A549 (cell line): ENCODE measurements at regions not wholly inside any gene's neighbourhood (a gene's known extent, or its start where the extent isn't known, plus 50 kb on each side); places are given as distances from the start of the nearest gene placed in this dataset.

Source experiments
- ATAC-seq, 2 experiments: fragments of 200-7000 bp in 1 of 2; fragments of >200 bp in 1 of 2; cut with Nextera tagmentation in 1 of 2; cut with Tn5 transposase in 1 of 2; 3 replicates each; pipeline versions ENCODE4 v1.8.0 to v1.9.1; 2018 to 2020; ENCODE audit warnings: mild to moderate bottlenecking in 1 of 2, moderate library complexity in 1 of 2
- CTCF ChIA-PET: fragments of 300-600 bp; sonication (Branson Sonifier 250); formaldehyde crosslinking; extraction: SDS; loops from one replicate; lab custom pipeline; 2021; ENCODE audit warnings: antibody characterized with exemption, inconsistent platforms; lab: Yijun Ruan, JAX
- POLR2A ChIA-PET: fragments of 350-600 bp; formaldehyde crosslinking; extraction: SDS; loops from one replicate; lab custom pipeline; 2021; ENCODE audit warnings: antibody characterized with exemption, inconsistent platforms; lab: Yijun Ruan, JAX
- DNase-seq, 2 experiments: peaks; one replicate each; pipeline versions ENCODE4 v3.0.0 to v3.0.0-alpha.2; 2011 to 2016; ENCODE audit warnings: low read depth in 1 of 2, low spot score in 1 of 2
- FAIRE-seq: peaks from 2 replicates; lab custom pipeline; 2011; peaks lifted over from hg19 to GRCh38; lab: Jason Lieb, UNC
- H3K27ac ChIP-seq, 2 experiments: fragments of >200 bp; sonication (Bioruptor Twin); formaldehyde crosslinking; 3 replicates each; pipeline ENCODE4 v1.5.1; 2016 to 2017
- H3K4me1 ChIP-seq: fragments of >200 bp; sonication (Bioruptor Twin); formaldehyde crosslinking; 3 replicates; pipeline ENCODE4 v1.6.1; 2016
- H3K4me2 ChIP-seq: fragments of >200 bp; sonication (Bioruptor Twin); formaldehyde crosslinking; 3 replicates; pipeline ENCODE4 v1.6.1; 2016
- H3K4me3 ChIP-seq: fragments of >200 bp; sonication (Bioruptor Twin); formaldehyde crosslinking; 3 replicates; pipeline ENCODE4 v1.5.1; 2016
- H3K9me3 ChIP-seq: fragments of >200 bp; sonication (Bioruptor Twin); formaldehyde crosslinking; 3 replicates; pipeline ENCODE4 v1.6.1; 2016
- BHLHE40 ChIP-seq: IDR thresholded peaks from 2 replicates; pipeline ENCODE4 v1.6.1; 2012; ENCODE audit warnings: low read depth, low read length, inconsistent platforms
- CBX2 ChIP-seq: fragments of 200-600 bp; sonication (generic); IDR thresholded peaks from 2 replicates; pipeline ENCODE4 v1.6.1; 2016; ENCODE audit warnings: low read depth, mild to moderate bottlenecking, borderline replicate concordance
- CBX8 ChIP-seq: fragments of 200-600 bp; sonication (generic); IDR thresholded peaks from 2 replicates; pipeline ENCODE4 v1.6.1; 2016
- CEBPB ChIP-seq, 2 experiments: fragments of >200 bp in 1 of 2; sonication (Bioruptor Twin) in 1 of 2; formaldehyde crosslinking in 1 of 2; IDR thresholded peaks; 2 replicates each; pipeline ENCODE4 v1.6.1; 2012 to 2016
- CHD2 ChIP-seq: fragments of 150-350 bp; IDR thresholded peaks from 2 replicates; pipeline ENCODE4 v1.6.1; 2014; ENCODE audit warnings: low read length; ENCODE audit not compliant: partially characterized antibody
- CHD4 ChIP-seq: fragments of 200-600 bp; sonication (generic); IDR thresholded peaks from 2 replicates; pipeline ENCODE4 v1.6.1; 2016; ENCODE audit warnings: antibody characterized with exemption, mild to moderate bottlenecking, borderline replicate concordance
- E2F6 ChIP-seq: IDR thresholded peaks from 2 replicates; pipeline ENCODE4 v1.6.1; 2012; ENCODE audit warnings: low read depth, borderline replicate concordance
- EHF ChIP-seq: fragments of 250-450 bp; sonication (Bioruptor Pico); IDR thresholded peaks from 2 replicates; pipeline ENCODE4 v1.5.0; 2020; ENCODE audit warnings: mild to moderate bottlenecking
- EHMT2 ChIP-seq: fragments of 200-600 bp; sonication (generic); IDR thresholded peaks from 2 replicates; pipeline ENCODE4 v1.6.1; 2016; ENCODE audit warnings: antibody characterized with exemption, low read depth, mild to moderate bottlenecking, moderate library complexity
- EP300 ChIP-seq, 2 experiments: fragments of >200 bp; sonication (Bioruptor Twin); formaldehyde crosslinking; IDR thresholded peaks; 2 replicates in 1 of 2; 3 replicates in 1 of 2; pipeline ENCODE4 v1.6.1; 2016 to 2017
- HOXB5 ChIP-seq: fragments of 250-450 bp; sonication (Bioruptor Pico); IDR thresholded peaks from 2 replicates; pipeline ENCODE4 v1.5.0; 2020; ENCODE audit warnings: mild to moderate bottlenecking, moderate library complexity
- MAFK ChIP-seq: fragments of 450-650 bp; IDR thresholded peaks from 2 replicates; pipeline ENCODE4 v1.6.1; 2014; ENCODE audit not compliant: partially characterized antibody
- MAX ChIP-seq: IDR thresholded peaks from 2 replicates; pipeline ENCODE4 v1.6.1; 2012
- MAZ ChIP-seq: fragments of 150-350 bp; IDR thresholded peaks from 2 replicates; pipeline ENCODE4 v1.6.1; 2014; ENCODE audit warnings: antibody characterized with exemption, low read depth, low read length, borderline replicate concordance
- NPAS2 ChIP-seq: fragments of 250-450 bp; sonication (Bioruptor Pico); IDR thresholded peaks from 2 replicates; pipeline ENCODE4 v1.8.0; 2022; ENCODE audit warnings: mild to moderate bottlenecking, moderate library complexity, borderline replicate concordance
- PHF8 ChIP-seq: fragments of 200-600 bp; sonication (generic); IDR thresholded peaks from 2 replicates; pipeline ENCODE4 v1.6.1; 2016; ENCODE audit warnings: low read depth, mild to moderate bottlenecking, antibody characterized with exemption, moderate library complexity, borderline replicate concordance
- POLR2AphosphoS2 ChIP-seq: conservative IDR thresholded peaks from 2 replicates; pipeline ENCODE4 v1.6.1; 2012; ENCODE audit warnings: low read length, improper control_type of control experiment, inconsistent platforms
- RAD21 ChIP-seq, 2 experiments: fragments of >200 bp in 1 of 2; sonication (Bioruptor Twin) in 1 of 2; formaldehyde crosslinking in 1 of 2; IDR thresholded peaks in 1 of 2; conservative IDR thresholded peaks in 1 of 2; 2 replicates in 1 of 2; 3 replicates in 1 of 2; pipeline ENCODE4 v1.6.1; 2012 to 2018; ENCODE audit warnings: inconsistent platforms in 1 of 2
- RFX5 ChIP-seq: fragments of 450-650 bp; IDR thresholded peaks from 2 replicates; pipeline ENCODE4 v1.7.1; 2014; ENCODE audit warnings: antibody characterized with exemption, mild to moderate bottlenecking, moderate library complexity
- TFCP2L1 ChIP-seq: fragments of 250-450 bp; sonication (Bioruptor Pico); IDR thresholded peaks from 2 replicates; pipeline ENCODE4 v1.5.0; 2021; ENCODE audit warnings: mild to moderate bottlenecking
- WGBS: methylation state at CpG from one replicate; pipeline ENCODE4 v1.1.6; 2017; ENCODE audit errors: missing lambda C conversion rate; 5-methylcytosine and 5-hydroxymethylcytosine counted together
- TF ChIP-seq, protein P1 (sequence below): fragments of 450-650 bp; IDR thresholded peaks from 2 replicates; pipeline ENCODE4 v1.6.1; 2014; ENCODE audit warnings: antibody characterized with exemption
- TF ChIP-seq, protein P2 (sequence below): fragments of 200-600 bp; sonication (generic); IDR thresholded peaks from 2 replicates; pipeline ENCODE4 v1.6.1; 2016; ENCODE audit warnings: antibody characterized with exemption, mild to moderate bottlenecking, moderate library complexity

- no peak overlapping the region for H3K27ac ChIP-seq
- no peak for TF ChIP-seq MAFK
- TF ChIP-seq EHF (CRISPR knock-in tag): no peak
- no peak for TF ChIP-seq CHD2
- TF ChIP-seq, protein P1, sequence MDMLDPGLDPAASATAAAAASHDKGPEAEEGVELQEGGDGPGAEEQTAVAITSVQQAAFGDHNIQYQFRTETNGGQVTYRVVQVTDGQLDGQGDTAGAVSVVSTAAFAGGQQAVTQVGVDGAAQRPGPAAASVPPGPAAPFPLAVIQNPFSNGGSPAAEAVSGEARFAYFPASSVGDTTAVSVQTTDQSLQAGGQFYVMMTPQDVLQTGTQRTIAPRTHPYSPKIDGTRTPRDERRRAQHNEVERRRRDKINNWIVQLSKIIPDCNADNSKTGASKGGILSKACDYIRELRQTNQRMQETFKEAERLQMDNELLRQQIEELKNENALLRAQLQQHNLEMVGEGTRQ: no peak
- no peak for TF ChIP-seq MAX
- TF ChIP-seq EHMT2: no peak
- TF ChIP-seq RAD21 (conservative IDR thresholded peaks at IDR 0.05 in 1 of 2, IDR thresholded peaks at IDR 0.05 in 1 of 2): no peak
- TF ChIP-seq PHF8: no peak
- TF ChIP-seq, protein P2, sequence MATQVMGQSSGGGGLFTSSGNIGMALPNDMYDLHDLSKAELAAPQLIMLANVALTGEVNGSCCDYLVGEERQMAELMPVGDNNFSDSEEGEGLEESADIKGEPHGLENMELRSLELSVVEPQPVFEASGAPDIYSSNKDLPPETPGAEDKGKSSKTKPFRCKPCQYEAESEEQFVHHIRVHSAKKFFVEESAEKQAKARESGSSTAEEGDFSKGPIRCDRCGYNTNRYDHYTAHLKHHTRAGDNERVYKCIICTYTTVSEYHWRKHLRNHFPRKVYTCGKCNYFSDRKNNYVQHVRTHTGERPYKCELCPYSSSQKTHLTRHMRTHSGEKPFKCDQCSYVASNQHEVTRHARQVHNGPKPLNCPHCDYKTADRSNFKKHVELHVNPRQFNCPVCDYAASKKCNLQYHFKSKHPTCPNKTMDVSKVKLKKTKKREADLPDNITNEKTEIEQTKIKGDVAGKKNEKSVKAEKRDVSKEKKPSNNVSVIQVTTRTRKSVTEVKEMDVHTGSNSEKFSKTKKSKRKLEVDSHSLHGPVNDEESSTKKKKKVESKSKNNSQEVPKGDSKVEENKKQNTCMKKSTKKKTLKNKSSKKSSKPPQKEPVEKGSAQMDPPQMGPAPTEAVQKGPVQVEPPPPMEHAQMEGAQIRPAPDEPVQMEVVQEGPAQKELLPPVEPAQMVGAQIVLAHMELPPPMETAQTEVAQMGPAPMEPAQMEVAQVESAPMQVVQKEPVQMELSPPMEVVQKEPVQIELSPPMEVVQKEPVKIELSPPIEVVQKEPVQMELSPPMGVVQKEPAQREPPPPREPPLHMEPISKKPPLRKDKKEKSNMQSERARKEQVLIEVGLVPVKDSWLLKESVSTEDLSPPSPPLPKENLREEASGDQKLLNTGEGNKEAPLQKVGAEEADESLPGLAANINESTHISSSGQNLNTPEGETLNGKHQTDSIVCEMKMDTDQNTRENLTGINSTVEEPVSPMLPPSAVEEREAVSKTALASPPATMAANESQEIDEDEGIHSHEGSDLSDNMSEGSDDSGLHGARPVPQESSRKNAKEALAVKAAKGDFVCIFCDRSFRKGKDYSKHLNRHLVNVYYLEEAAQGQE: no peak
- TF ChIP-seq EP300 (IDR thresholded peaks at IDR 0.05): no peak
- no peak for TF ChIP-seq CBX8
- no peak for TF ChIP-seq TFCP2L1 (CRISPR knock-in tag)
- no peak for TF ChIP-seq CBX2
- no peak for TF ChIP-seq E2F6
- TF ChIP-seq RFX5: no peak
- no peak for TF ChIP-seq NPAS2 (CRISPR knock-in tag)
- no peak for TF ChIP-seq MAZ
- TF ChIP-seq, all 56 proteins: peak for 0
- no peaks in the 10 kb centered on the region for H3K4me1 ChIP-seq
- WGBS: 37% methylated on average over 4 of the region's 4 CpGs
- POLR2A ChIA-PET: no interaction called here
- FAIRE-seq (no peak), DNase-seq (no peak), ATAC-seq (no peak)
- CTCF ChIA-PET: interaction anchor here (0.6 kb wide), 1 partner anchor 12 kb away, joined by 3 read pairs; no protein-coding TSS in a partner anchor
- H3K4me2 ChIP-seq: no peak overlapping the region
- no peaks in the 10 kb centered on the region for H3K9me3 ChIP-seq
- no peak overlapping the region for H3K4me3 ChIP-seq
Observed at GRCh38 chr3:16816048-16816780, 68.5 kb upstream of the PLCL2 start.

GRCh38 chr3:16817197-16817596 is 67.6 kb upstream of the PLCL2 start:
- POLR2A ChIA-PET: no interaction called here
- no peak overlapping the region for H3K4me3 ChIP-seq
- no peak for FAIRE-seq
- H3K27ac ChIP-seq: no peak overlapping the region
- H3K9me3 ChIP-seq: no peaks in the 10 kb centered on the region
- ATAC-seq: no peak
- 49% methylated on average over 2 of the region's 2 CpGs for WGBS
- H3K4me2 ChIP-seq: no peak overlapping the region
- CTCF ChIA-PET: no interaction called here
- TF ChIP-seq POLR2AphosphoS2 (no peak), CHD4 (no peak), HOXB5 (no peak), TFCP2L1 (CRISPR knock-in tag) (no peak), EHF (CRISPR knock-in tag) (no peak), CEBPB (IDR thresholded peaks at IDR 0.05) (no peak), BHLHE40 (no peak)
- DNase-seq: no peak
- H3K4me1 ChIP-seq: no peaks in the 10 kb centered on the region
